HepG2 (cell line): ENCODE measurements at regions not wholly inside any gene's neighbourhood (a gene's known extent, or its start where the extent isn't known, plus 50 kb on each side); places are given as distances from the start of the nearest gene placed in this dataset.

Experiments used
- ATAC-seq: fragments of 200-7000 bp; cut with Tn5 transposase; 3 replicates; pipeline ENCODE4 v1.9.1; 2020; ENCODE audit warnings: mild to moderate bottlenecking, moderate library complexity
- BruUV-seq: library from RNA; stranded (reverse); fragments of 400-500 nt; replicated peaks from 2 replicates; lab custom pipeline; 2021; lab: Mats Ljungman, UMichigan
- CTCF ChIA-PET: fragments of 300-600 bp; formaldehyde crosslinking; extraction: SDS; loops from one replicate; lab custom pipeline; 2021; ENCODE audit warnings: low total read pairs, inconsistent platforms, low intra/inter-chr PET ratio; lab: Yijun Ruan, JAX
- POLR2A ChIA-PET: fragments of 350-600 bp; sonication (Branson Sonifier 250); formaldehyde crosslinking; loops from one replicate; lab custom pipeline; 2020; ENCODE audit warnings: antibody characterized with exemption, inconsistent platforms; lab: Yijun Ruan, JAX
- DNase-seq: peaks from one replicate; pipeline ENCODE4 v3.0.0-alpha.2; 2015; ENCODE audit warnings: low spot score
- FAIRE-seq: peaks from 3 replicates; lab custom pipeline; 2011; peaks lifted over from hg19 to GRCh38; lab: Jason Lieb, UNC
- H2AFZ ChIP-seq: one replicate; pipeline ENCODE4 v1.6.1; 2011; ENCODE audit warnings: low read length, inconsistent platforms
- H3K27ac ChIP-seq: fragments of 300-600 bp; 3 replicates; pipeline ENCODE4 v1.8.0; 2011; ENCODE audit warnings: mixed run types, mild to moderate bottlenecking, mixed read lengths, low read length, inconsistent platforms; ENCODE audit not compliant: insufficient read depth; ENCODE audit errors: extremely low read length
- H3K27me3 ChIP-seq, 2 experiments: fragments of 200-600 bp in 1 of 2; 2 replicates in 1 of 2; 3 replicates in 1 of 2; pipeline versions ENCODE4 v1.6.0 to v1.8.0; 2011; ENCODE audit warnings: low read length in 2 of 2, mild to moderate bottlenecking in 2 of 2, moderate library complexity in 2 of 2, inconsistent platforms in 1 of 2; ENCODE audit not compliant: insufficient read depth in 2 of 2, control insufficient read depth in 1 of 2
- H3K36me3 ChIP-seq, 2 experiments: fragments of 200-600 bp in 1 of 2; replicated peaks in 1 of 2; 2 replicates in 1 of 2; 3 replicates in 1 of 2; pipeline versions ENCODE4 v1.5.1 to v1.8.0; 2011; ENCODE audit warnings: low read length in 2 of 2, inconsistent platforms in 1 of 2; ENCODE audit not compliant: insufficient read depth in 2 of 2, control insufficient read depth in 1 of 2
- H3K4me1 ChIP-seq: 2 replicates; pipeline ENCODE4 v1.5.1; 2012; ENCODE audit warnings: low read length, inconsistent platforms; ENCODE audit not compliant: insufficient read depth
- H3K4me2 ChIP-seq: 2 replicates; pipeline ENCODE4 v1.6.0; 2011; ENCODE audit warnings: low read depth, low read length, inconsistent platforms
- H3K4me3 ChIP-seq, 3 experiments: fragments of 200-600 bp in 1 of 3; sonication (generic), shearing (Covaris generic) in 1 of 3; replicated peaks in 1 of 3; 2 replicates each; pipeline ENCODE4 v1.5.1; 2011 to 2016; ENCODE audit warnings: low read length in 3 of 3, inconsistent platforms in 2 of 3, low read depth in 2 of 3, mild to moderate bottlenecking in 2 of 3, control low read depth in 1 of 3, mixed read lengths in 1 of 3; ENCODE audit not compliant: insufficient read depth in 1 of 3
- H3K79me2 ChIP-seq: one replicate; pipeline ENCODE4 v1.6.1; 2011; ENCODE audit warnings: low read length, inconsistent platforms; ENCODE audit not compliant: insufficient read depth
- H3K9ac ChIP-seq: 2 replicates; pipeline ENCODE4 v1.6.0; 2011; ENCODE audit warnings: mild to moderate bottlenecking, low read depth, low read length, inconsistent platforms; ENCODE audit not compliant: insufficient read depth
- H3K9me3 ChIP-seq: 2 replicates; pipeline ENCODE4 v1.5.1; 2012; ENCODE audit warnings: mild to moderate bottlenecking, low read length
- H4K20me1 ChIP-seq: 2 replicates; pipeline ENCODE4 v1.6.0; 2011; ENCODE audit warnings: inconsistent platforms, mild to moderate bottlenecking, low read length, moderate library complexity; ENCODE audit not compliant: insufficient read depth
- DNMT1 ChIP-seq: sonication (generic); formaldehyde crosslinking; IDR thresholded peaks from 2 replicates; pipeline ENCODE4 v1.5.1; 2020; ENCODE audit warnings: mild to moderate bottlenecking, missing genetic modification reagents
- FOSL2 ChIP-seq: sonication (generic); formaldehyde crosslinking; IDR thresholded peaks from 2 replicates; pipeline ENCODE4 v1.4.0; 2020; ENCODE audit warnings: missing genetic modification reagents
- LCORL ChIP-seq, 2 experiments: fragments of 450-650 bp in 1 of 2; sonication (generic) in 1 of 2; formaldehyde crosslinking in 1 of 2; IDR thresholded peaks; 2 replicates each; pipeline versions ENCODE4 v1.5.0 to v1.6.1; 2017 to 2020; ENCODE audit warnings: antibody characterized with exemption in 1 of 2, missing genetic modification reagents in 1 of 2
- MAFK ChIP-seq, 2 experiments: IDR thresholded peaks in 1 of 2; conservative IDR thresholded peaks in 1 of 2; 2 replicates each; pipeline ENCODE4 v1.6.1; 2011; ENCODE audit warnings: improper control_type of control experiment in 2 of 2, low read length in 2 of 2
- XBP1 ChIP-seq: sonication (generic); formaldehyde crosslinking; IDR thresholded peaks from 2 replicates; pipeline ENCODE4 v1.5.0; 2020; ENCODE audit warnings: missing genetic modification reagents
- ZNF138 ChIP-seq: sonication (generic); formaldehyde crosslinking; IDR thresholded peaks from 2 replicates; pipeline ENCODE4 v1.5.0; 2020; ENCODE audit warnings: mild to moderate bottlenecking, low read depth, missing genetic modification reagents
- ZNF160 ChIP-seq: sonication (generic); formaldehyde crosslinking; IDR thresholded peaks from 2 replicates; pipeline ENCODE4 v1.8.0; 2022; ENCODE audit warnings: mild to moderate bottlenecking, inconsistent platforms, missing genetic modification reagents
- WGBS: methylation state at CpG from one replicate; pipeline ENCODE4 v1.1.6; 2017; ENCODE audit warnings: low lambda C conversion rate; 5-methylcytosine and 5-hydroxymethylcytosine counted together
- in situ Hi-C: cut with HindIII; loops from 2 replicates; pipeline ENCODE4 v1.10.0; 2017; ENCODE audit warnings: low pct_unique_long_range_greater_than_20kb; ENCODE audit not compliant: extremely low pct_ligation_motif_present
- intact Hi-C: fragments of 100-400 bp; cut with micrococcal nuclease; formaldehyde crosslinking; loops from one replicate; pipeline ENCODE4 v1.10.0; 2022; ENCODE audit not compliant: unreplicated experiment
- TF ChIP-seq, protein P1 (sequence below): sonication (generic); formaldehyde crosslinking; IDR thresholded peaks from 2 replicates; pipeline ENCODE4 v1.4.0; 2020; ENCODE audit warnings: missing genetic modification reagents

DNA sequence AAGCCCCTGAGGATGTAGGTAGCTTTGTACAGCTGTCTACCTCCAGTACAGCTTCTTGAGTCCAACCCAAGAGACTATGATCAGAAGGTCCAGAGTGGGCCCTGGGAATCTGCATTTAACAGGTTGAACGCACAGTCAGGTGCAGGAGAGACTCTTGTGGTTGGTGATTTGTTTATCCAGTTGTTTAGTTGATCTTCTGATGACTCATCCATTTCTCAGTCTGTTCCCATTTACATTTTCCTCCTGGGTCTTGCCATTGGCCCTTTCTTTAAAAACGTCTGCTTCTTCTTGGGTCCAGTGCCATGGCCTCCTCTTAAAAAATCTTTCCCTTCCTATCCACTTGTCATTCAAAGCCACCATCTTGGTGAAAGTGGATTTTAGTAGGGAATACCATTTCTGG lies 734.2 kb downstream of the MED13L start:
- H3K9me3 ChIP-seq, result peaks cover 10% of the 10 kb centered on the region; the same call in 1 of the 2 replicates
- no peaks in the 10 kb centered on the region for H3K79me2 ChIP-seq
- no TSS peak for BruUV-seq
- ATAC-seq, result no peak
- no peak for TF ChIP-seq ZNF138 (CRISPR knock-in tag)
- peak; percentile 19; the same call in 1 of the 2 replicates for TF ChIP-seq FOSL2
- no peak for TF ChIP-seq ZNF160 (CRISPR knock-in tag)
- TF ChIP-seq, protein P1, sequence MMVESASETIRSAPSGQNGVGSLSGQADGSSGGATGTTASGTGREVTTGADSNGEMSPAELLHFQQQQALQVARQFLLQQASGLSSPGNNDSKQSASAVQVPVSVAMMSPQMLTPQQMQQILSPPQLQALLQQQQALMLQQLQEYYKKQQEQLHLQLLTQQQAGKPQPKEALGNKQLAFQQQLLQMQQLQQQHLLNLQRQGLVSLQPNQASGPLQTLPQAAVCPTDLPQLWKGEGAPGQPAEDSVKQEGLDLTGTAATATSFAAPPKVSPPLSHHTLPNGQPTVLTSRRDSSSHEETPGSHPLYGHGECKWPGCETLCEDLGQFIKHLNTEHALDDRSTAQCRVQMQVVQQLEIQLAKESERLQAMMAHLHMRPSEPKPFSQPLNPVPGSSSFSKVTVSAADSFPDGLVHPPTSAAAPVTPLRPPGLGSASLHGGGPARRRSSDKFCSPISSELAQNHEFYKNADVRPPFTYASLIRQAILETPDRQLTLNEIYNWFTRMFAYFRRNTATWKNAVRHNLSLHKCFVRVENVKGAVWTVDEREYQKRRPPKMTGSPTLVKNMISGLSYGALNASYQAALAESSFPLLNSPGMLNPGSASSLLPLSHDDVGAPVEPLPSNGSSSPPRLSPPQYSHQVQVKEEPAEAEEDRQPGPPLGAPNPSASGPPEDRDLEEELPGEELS (CRISPR knock-in tag), result no peak
- TF ChIP-seq LCORL (IDR thresholded peaks at IDR 0.05), result no peak
- TF ChIP-seq LCORL (CRISPR knock-in tag; IDR thresholded peaks at IDR 0.05), result no peak
- TF ChIP-seq DNMT1 (CRISPR knock-in tag), result no peak
- peak; percentile 26 to 37; a peak in 2 of 4 replicates for TF ChIP-seq MAFK (conservative IDR thresholded peaks at IDR 0.05 in 1 of 2, IDR thresholded peaks at IDR 0.05 in 1 of 2; ENCODE audit: low read length in 2 of 2)
- in situ Hi-C loops, result no loop called here
- no peak for DNase-seq
- FAIRE-seq, result no peak
- no peak overlapping the region for H3K27ac ChIP-seq
- no peak overlapping the region for H2AFZ ChIP-seq
- CTCF ChIA-PET, result no interaction called here
- POLR2A ChIA-PET, result no interaction called here
- no peaks in the 10 kb centered on the region for H3K27me3 ChIP-seq
- 1% methylated on average over 2 of the region's 2 CpGs for WGBS
- no peak overlapping the region for H3K9ac ChIP-seq
- peaks cover 21% of the 10 kb centered on the region for H3K4me1 ChIP-seq
- no peak overlapping the region for H3K4me3 ChIP-seq
- no peaks in the 10 kb centered on the region for H4K20me1 ChIP-seq
- no peaks in the 10 kb centered on the region for H3K36me3 ChIP-seq
- H3K4me2 ChIP-seq, result 0 out of 2 replicates have a peak overlapping the region, but pooled peaks have one; percentile 48
- intact Hi-C loops, result no loop called here

DNA sequence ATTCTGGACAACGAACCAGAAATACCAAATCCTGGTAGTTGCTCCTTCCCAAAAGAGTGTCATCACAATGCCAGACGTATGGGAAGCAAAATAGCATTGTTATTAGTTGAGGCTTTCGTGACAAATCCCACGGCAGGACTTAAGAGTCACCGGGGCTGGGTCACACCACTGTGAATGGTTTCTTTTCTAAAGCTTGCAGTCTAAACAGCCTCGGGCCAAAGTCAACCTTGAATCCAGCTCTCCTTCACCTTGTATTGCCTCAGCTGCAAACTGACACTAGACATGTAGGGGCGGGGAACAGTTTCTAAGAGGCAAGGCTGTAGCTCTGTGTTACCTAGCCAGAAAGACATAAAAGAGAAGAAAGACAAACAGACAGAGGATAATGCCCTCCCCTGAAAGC lies 734.8 kb downstream of the MED13L start:
- in situ Hi-C loops, result no loop called here
- peak; percentile 10 for DNase-seq
- no peak for ATAC-seq
- FAIRE-seq, result no peak
- Histone ChIP-seq H3K4me2 (peak overlapping the region; percentile 48), H3K79me2 (no peaks in the 10 kb centered on the region), H3K9ac (no peak overlapping the region), H3K27me3 (no peaks in the 10 kb centered on the region), H4K20me1 (no peaks in the 10 kb centered on the region), H3K36me3 (no peaks in the 10 kb centered on the region), H3K27ac (no peak overlapping the region), H3K4me3 (no peak overlapping the region), H3K4me1 (peaks cover 21% of the 10 kb centered on the region), H2AFZ (no peak overlapping the region), H3K9me3 (peaks cover 10% of the 10 kb centered on the region; the same call in 1 of the 2 replicates)
- WGBS, result 16% methylated on average over 7 of the region's 7 CpGs
- no TSS peak for BruUV-seq
- ChIA-PET POLR2A (no interaction called here), CTCF (no interaction called here)
- intact Hi-C loops, result no loop called here
- no peak for TF ChIP-seq XBP1 (CRISPR knock-in tag)
